ENCODE measurements at regions not wholly inside any gene's neighbourhood (a gene's known extent, or its start where the extent isn't known, plus 50 kb on each side); places are given as distances from the start of the nearest gene placed in this dataset.

- H2AFZ ChIP-seq: no peak overlapping the region
- H3K79me2 ChIP-seq: no peaks in the 10 kb centered on the region
- WGBS (ENCODE audit: low lambda C conversion rate, missing lambda C conversion rate): 43% methylated on average over 2 of the region's 2 CpGs
- TF ChIP-seq EZH2 (IDR thresholded peaks at IDR 0.05; ENCODE audit: borderline replicate concordance) (no peak), EZH2phosphoT487 (IDR thresholded peaks at IDR 0.05; ENCODE audit: low read depth, severe bottlenecking, unreplicated experiment) (no peak)
- TF ChIP-seq, protein P1, sequence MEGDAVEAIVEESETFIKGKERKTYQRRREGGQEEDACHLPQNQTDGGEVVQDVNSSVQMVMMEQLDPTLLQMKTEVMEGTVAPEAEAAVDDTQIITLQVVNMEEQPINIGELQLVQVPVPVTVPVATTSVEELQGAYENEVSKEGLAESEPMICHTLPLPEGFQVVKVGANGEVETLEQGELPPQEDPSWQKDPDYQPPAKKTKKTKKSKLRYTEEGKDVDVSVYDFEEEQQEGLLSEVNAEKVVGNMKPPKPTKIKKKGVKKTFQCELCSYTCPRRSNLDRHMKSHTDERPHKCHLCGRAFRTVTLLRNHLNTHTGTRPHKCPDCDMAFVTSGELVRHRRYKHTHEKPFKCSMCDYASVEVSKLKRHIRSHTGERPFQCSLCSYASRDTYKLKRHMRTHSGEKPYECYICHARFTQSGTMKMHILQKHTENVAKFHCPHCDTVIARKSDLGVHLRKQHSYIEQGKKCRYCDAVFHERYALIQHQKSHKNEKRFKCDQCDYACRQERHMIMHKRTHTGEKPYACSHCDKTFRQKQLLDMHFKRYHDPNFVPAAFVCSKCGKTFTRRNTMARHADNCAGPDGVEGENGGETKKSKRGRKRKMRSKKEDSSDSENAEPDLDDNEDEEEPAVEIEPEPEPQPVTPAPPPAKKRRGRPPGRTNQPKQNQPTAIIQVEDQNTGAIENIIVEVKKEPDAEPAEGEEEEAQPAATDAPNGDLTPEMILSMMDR (IDR thresholded peaks at IDR 0.05; ENCODE audit: poor library complexity): no peak
- H3K4me1 ChIP-seq (ENCODE audit: insufficient read depth): no peaks in the 10 kb centered on the region
- H3K4me3 ChIP-seq: no peak overlapping the region
- H3K27ac ChIP-seq: no peak overlapping the region
- DNase-seq (ENCODE audit: low spot score): no peak
- H3K9me3 ChIP-seq (ENCODE audit: low read depth): no peaks in the 10 kb centered on the region
- H3K9me2 ChIP-seq (replicated peaks; ENCODE audit: insufficient read depth): no peaks in the 10 kb centered on the region
- H3K4me2 ChIP-seq: no peak overlapping the region
- H4K20me1 ChIP-seq (ENCODE audit: insufficient read depth, poor library complexity, severe bottlenecking): no peaks in the 10 kb centered on the region
- no peaks in the 10 kb centered on the region for H3K27me3 ChIP-seq
- H3K36me3 ChIP-seq (replicated peaks; ENCODE audit: insufficient read depth, low read depth): no peaks in the 10 kb centered on the region
These were observed 252.7 kb downstream of the DHX35 start for GRCh38 chr20:39214828-39215227.

DNA sequence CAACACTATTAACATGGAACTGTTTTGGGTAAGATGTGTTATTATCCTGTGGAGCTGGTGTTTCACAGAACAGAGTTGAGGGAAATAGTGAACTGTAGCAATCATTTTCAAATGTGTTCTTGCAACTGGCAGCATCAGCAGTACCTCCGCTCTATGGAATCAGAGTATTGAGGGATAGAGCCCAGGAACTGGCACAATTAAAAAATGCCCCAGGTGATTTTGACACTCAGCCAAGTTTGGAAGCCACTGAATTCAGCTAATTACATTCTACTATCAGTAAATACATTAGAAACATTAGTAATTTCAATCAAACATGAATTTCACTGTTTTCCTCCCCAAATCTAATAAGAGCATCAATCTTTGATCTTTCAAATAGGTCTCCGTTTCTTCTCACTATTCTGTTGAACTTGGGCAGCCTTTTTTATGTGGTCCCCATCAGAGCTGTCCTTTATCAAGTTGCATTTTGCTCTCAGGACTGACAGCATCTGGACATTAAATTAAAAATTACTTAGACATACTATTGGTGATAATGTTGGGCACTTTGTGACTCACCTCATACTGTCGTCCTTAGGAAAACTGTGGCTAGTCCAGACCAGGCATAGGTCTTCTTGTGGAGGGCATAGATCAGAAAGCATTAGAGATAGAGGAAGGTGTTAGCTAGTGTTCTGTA lies 251.5 kb downstream of the DHX35 start:
- Histone ChIP-seq H3K36me3 (replicated peaks; ENCODE audit: insufficient read depth, low read depth) (no peaks in the 10 kb centered on the region), H3K79me2 (no peaks in the 10 kb centered on the region), H3K27me3 (no peaks in the 10 kb centered on the region), H4K20me1 (ENCODE audit: insufficient read depth, poor library complexity, severe bottlenecking) (no peaks in the 10 kb centered on the region), H3K4me2 (no peak overlapping the region), H2AFZ (no peak overlapping the region), H3K27ac (no peak overlapping the region), H3K9me3 (ENCODE audit: low read depth) (no peaks in the 10 kb centered on the region), H3K9me2 (replicated peaks; ENCODE audit: insufficient read depth) (no peaks in the 10 kb centered on the region), H3K4me3 (no peak overlapping the region), H3K4me1 (ENCODE audit: insufficient read depth) (no peaks in the 10 kb centered on the region)
- WGBS (ENCODE audit: low lambda C conversion rate, missing lambda C conversion rate): 84% methylated on average over 3 of the region's 3 CpGs
- DNase-seq (ENCODE audit: low spot score): no peak
- TF ChIP-seq EZH2 (IDR thresholded peaks at IDR 0.05; ENCODE audit: borderline replicate concordance) (no peak), EZH2phosphoT487 (IDR thresholded peaks at IDR 0.05; ENCODE audit: low read depth, severe bottlenecking, unreplicated experiment) (no peak)
- TF ChIP-seq, protein P1 (IDR thresholded peaks at IDR 0.05; ENCODE audit: poor library complexity): no peak

DNA sequence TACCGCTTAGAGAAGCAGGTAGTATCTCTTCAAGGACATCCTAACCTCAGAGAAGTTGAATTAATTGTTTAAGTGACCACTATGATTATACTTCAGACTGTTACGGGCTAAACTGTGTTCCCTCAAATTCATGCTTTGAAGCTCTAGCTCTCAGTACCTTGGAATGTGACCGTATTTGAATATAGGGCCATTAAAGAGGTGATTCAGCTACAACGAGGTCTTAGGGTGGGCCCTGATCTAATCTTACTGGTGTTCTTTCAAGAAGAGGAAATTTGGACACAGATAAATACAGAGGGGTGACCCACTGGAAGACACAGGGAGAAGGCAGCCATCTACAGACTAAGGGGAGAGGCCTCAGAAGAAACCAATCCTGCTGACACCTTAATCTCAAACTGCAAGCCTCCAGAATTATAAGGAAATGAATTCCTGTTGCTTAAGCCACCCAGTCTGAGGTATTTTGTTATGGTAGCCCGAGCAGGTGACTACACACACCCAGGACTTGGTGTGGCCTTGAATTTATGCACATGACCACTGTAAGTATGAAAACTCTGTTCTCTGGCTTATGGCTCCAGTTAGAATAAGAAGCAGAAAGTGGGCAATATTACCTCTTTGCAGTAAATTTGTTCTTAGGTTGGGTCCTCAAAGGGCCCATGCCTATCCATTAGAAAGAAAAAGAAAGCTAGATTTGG lies 249.1 kb downstream of the DHX35 start:
- Histone ChIP-seq H3K36me3 (replicated peaks; ENCODE audit: insufficient read depth, low read depth) (no peaks in the 10 kb centered on the region), H4K20me1 (ENCODE audit: insufficient read depth, poor library complexity, severe bottlenecking) (no peaks in the 10 kb centered on the region), H2AFZ (no peak overlapping the region), H3K79me2 (no peaks in the 10 kb centered on the region), H3K4me3 (no peak overlapping the region), H3K27me3 (no peaks in the 10 kb centered on the region), H3K27ac (no peak overlapping the region), H3K9me3 (ENCODE audit: low read depth) (no peaks in the 10 kb centered on the region), H3K9me2 (replicated peaks; ENCODE audit: insufficient read depth) (no peaks in the 10 kb centered on the region), H3K4me2 (no peak overlapping the region), H3K4me1 (ENCODE audit: insufficient read depth) (no peaks in the 10 kb centered on the region)
- 55% methylated on average over 5 of the region's 5 CpGs for WGBS (ENCODE audit: low lambda C conversion rate, missing lambda C conversion rate)
- TF ChIP-seq, protein P1 (IDR thresholded peaks at IDR 0.05; ENCODE audit: poor library complexity): no peak
- no peak for TF ChIP-seq EZH2phosphoT487 (IDR thresholded peaks at IDR 0.05; ENCODE audit: low read depth, severe bottlenecking, unreplicated experiment)
- no peak for TF ChIP-seq EZH2 (IDR thresholded peaks at IDR 0.05; ENCODE audit: borderline replicate concordance)
- DNase-seq (ENCODE audit: low spot score): no peak
